ENCODE measurements at regions not wholly inside any gene's neighbourhood (a gene's known extent, or its start where the extent isn't known, plus 50 kb on each side); places are given as distances from the start of the nearest gene placed in this dataset.

DNA sequence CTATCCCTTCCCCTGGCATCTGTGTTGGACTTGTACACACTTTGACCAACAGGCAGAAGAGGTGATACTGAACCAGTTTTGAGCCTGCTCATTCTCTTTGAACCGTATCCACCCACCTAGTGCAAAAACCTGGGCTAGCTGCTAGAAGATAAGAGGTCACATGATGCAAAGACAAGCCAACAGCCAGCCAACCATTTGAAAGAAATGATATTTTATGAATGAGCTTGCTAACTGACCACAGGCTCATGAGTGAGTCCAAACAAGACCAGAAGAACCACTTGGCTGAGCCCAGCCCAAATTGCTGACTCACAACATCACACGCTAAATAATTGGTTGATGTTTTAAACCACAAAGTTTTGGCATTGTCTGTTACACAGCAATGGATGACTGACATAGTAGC, 74.0 kb upstream of the CTNNB1 start:
- H3K27ac ChIP-seq: no peak overlapping the region
- TF ChIP-seq ZFX (IDR thresholded peaks at IDR 0.05; ENCODE audit: borderline replicate concordance): no peak
- TF ChIP-seq, protein P1, sequence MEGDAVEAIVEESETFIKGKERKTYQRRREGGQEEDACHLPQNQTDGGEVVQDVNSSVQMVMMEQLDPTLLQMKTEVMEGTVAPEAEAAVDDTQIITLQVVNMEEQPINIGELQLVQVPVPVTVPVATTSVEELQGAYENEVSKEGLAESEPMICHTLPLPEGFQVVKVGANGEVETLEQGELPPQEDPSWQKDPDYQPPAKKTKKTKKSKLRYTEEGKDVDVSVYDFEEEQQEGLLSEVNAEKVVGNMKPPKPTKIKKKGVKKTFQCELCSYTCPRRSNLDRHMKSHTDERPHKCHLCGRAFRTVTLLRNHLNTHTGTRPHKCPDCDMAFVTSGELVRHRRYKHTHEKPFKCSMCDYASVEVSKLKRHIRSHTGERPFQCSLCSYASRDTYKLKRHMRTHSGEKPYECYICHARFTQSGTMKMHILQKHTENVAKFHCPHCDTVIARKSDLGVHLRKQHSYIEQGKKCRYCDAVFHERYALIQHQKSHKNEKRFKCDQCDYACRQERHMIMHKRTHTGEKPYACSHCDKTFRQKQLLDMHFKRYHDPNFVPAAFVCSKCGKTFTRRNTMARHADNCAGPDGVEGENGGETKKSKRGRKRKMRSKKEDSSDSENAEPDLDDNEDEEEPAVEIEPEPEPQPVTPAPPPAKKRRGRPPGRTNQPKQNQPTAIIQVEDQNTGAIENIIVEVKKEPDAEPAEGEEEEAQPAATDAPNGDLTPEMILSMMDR (IDR thresholded peaks at IDR 0.05): no peak

GRCh38 chr3:41126472-41126871, 72.8 kb upstream of the CTNNB1 start:
- no peak overlapping the region for H3K27ac ChIP-seq
- TF ChIP-seq, protein P1 (IDR thresholded peaks at IDR 0.05): no peak
- no peak for TF ChIP-seq ZFX (IDR thresholded peaks at IDR 0.05; ENCODE audit: borderline replicate concordance)

DNA sequence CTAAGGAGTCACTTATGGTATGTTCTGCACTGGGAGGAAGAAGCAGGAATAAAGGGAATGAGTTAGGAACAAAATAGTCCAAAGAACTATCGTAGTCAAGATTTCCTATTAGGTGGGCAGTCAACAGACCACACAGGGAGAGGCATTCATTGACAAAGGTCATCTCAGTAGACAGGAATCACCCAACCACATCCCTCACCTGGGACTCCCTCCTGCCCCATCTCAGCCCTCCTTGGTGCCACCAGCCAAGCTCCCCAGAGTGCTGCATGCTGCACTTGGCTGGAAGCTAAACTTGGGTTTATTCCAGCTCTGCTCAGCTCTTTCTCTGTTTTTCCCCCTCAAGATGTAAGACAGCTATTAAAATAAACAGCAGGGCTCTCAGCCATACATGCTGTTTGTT, 72.3 kb upstream of the CTNNB1 start:
- no peak overlapping the region for H3K27ac ChIP-seq
- TF ChIP-seq, protein P1 (IDR thresholded peaks at IDR 0.05): no peak
- no peak for TF ChIP-seq ZFX (IDR thresholded peaks at IDR 0.05; ENCODE audit: borderline replicate concordance)

DNA sequence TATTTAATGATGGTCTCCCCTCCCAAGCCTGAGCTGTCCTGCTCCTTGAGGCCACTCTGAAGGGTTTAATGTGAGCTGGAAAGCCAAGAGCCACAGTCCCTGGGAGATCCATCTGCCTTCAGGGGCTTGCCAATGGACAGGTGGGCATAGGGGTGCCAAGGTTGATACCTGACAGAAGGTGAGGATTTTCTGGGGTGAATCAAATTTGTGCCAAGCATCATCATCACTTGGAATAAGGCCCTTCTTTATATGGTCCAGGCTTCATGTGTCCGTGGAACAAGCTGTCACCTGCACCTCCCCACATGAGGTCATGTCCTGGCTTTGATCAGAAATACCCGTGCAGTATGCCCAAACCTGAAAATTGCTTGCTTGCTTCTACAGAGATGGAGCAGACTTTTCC, 71.9 kb upstream of the CTNNB1 start:
- TF ChIP-seq, protein P1 (IDR thresholded peaks at IDR 0.05): no peak
- TF ChIP-seq ZFX (IDR thresholded peaks at IDR 0.05; ENCODE audit: borderline replicate concordance): no peak
- no peak overlapping the region for H3K27ac ChIP-seq

GRCh38 chr3:41129731-41130130, 69.6 kb upstream of the CTNNB1 start:
- TF ChIP-seq, protein P1 (IDR thresholded peaks at IDR 0.05): no peak
- no peak for TF ChIP-seq ZFX (IDR thresholded peaks at IDR 0.05; ENCODE audit: borderline replicate concordance)
- no peak overlapping the region for H3K27ac ChIP-seq

DNA sequence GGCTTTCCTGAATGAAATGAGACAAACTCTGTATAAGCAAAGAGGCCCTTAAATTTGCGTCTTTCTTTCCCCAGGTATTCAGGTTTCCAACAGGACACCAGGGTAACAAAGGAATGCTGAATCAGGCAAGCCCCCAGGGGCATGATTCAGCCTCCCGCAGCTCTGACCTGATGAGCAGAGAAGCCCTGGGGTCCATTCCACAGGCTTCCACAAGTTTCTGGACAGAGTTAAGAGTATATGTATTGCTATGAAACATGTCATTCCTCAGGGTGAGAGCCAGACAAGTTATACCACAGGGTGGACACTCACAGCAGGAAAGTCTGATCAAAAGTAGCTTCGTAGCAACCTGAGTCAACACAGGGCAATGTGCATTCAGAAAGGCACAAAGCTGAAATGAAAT, 68.1 kb upstream of the CTNNB1 start:
- no peak overlapping the region for H3K27ac ChIP-seq
- TF ChIP-seq, protein P1 (IDR thresholded peaks at IDR 0.05): no peak
- no peak for TF ChIP-seq ZFX (IDR thresholded peaks at IDR 0.05; ENCODE audit: borderline replicate concordance)

DNA sequence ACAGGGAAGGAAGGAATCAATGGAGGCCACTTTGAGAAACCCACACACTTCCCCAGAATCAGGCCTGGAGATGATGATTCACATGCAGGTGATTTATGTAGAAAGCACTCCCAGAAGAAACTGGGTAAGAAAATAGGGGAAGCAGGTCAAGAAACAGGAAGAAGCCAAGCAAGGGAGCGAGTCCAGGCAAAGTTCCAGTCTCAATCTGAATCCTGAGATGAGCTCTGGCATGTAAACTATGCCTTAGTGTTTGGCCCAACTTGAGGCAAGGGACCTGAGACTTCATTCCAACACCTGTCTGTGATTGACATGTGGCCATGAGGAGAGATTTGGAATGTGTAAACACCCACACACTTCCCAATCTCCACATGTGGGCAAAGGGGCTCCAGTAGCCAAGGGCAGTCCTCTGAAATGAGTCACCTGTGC, 61.6 kb upstream of the CTNNB1 start:
- H3K27ac ChIP-seq: no peak overlapping the region
- TF ChIP-seq, protein P1 (IDR thresholded peaks at IDR 0.05): no peak
- no peak for TF ChIP-seq ZFX (IDR thresholded peaks at IDR 0.05; ENCODE audit: borderline replicate concordance)
